Liver (tissue), 3 donors: ENCODE measurements at regions not wholly inside any gene's neighbourhood (a gene's known extent, or its start where the extent isn't known, plus 50 kb on each side); places are given as distances from the start of the nearest gene placed in this dataset.

Source experiments
- CTCF ChIP-seq: fragments of 150-350 bp; IDR thresholded peaks from 2 replicates; pipeline ENCODE4 v1.5.1; 2017; ENCODE audit warnings: improper control_type of control experiment, low read depth, low read length; ENCODE audit not compliant: missing input control
- EGR1 ChIP-seq, 2 donors: IDR thresholded peaks; 2 replicates each; pipeline ENCODE4 v1.6.1; 2016 to 2018; ENCODE audit warnings: antibody characterized with exemption in 2 of 2, low read depth in 2 of 2
- FOXA1 ChIP-seq: IDR thresholded peaks from 2 replicates; pipeline ENCODE4 v1.6.1; 2016; ENCODE audit warnings: antibody characterized with exemption
- GABPA ChIP-seq, 2 donors: IDR thresholded peaks in 1 of 2; conservative IDR thresholded peaks in 1 of 2; 2 replicates each; pipeline ENCODE4 v1.6.1; 2016; ENCODE audit warnings: antibody characterized with exemption in 2 of 2, mild to moderate bottlenecking in 1 of 2, moderate library complexity in 1 of 2
- HNF4A ChIP-seq, 2 donors: conservative IDR thresholded peaks; 2 replicates each; pipeline ENCODE4 v1.6.1; 2016; ENCODE audit warnings: antibody characterized with exemption in 2 of 2, mild to moderate bottlenecking in 2 of 2
- JUND ChIP-seq, 2 donors: IDR thresholded peaks; 2 replicates each; pipeline ENCODE4 v1.6.1; 2016; ENCODE audit warnings: antibody characterized with exemption in 2 of 2
- MAX ChIP-seq: IDR thresholded peaks from 2 replicates; pipeline ENCODE4 v1.6.1; 2016; ENCODE audit warnings: antibody characterized with exemption
- RAD21 ChIP-seq, 2 donors: IDR thresholded peaks; 2 replicates each; pipeline ENCODE4 v1.6.1; 2016; ENCODE audit warnings: antibody characterized with exemption in 2 of 2, mild to moderate bottlenecking in 2 of 2
- REST ChIP-seq: IDR thresholded peaks from 2 replicates; pipeline ENCODE4 v1.6.1; 2016; ENCODE audit warnings: antibody characterized with exemption, mild to moderate bottlenecking
- TAF1 ChIP-seq: conservative IDR thresholded peaks from 2 replicates; pipeline ENCODE4 v1.6.1; 2016; ENCODE audit warnings: antibody characterized with exemption, mild to moderate bottlenecking
- YY1 ChIP-seq: IDR thresholded peaks from 2 replicates; pipeline ENCODE4 v1.6.1; 2016; ENCODE audit warnings: antibody characterized with exemption, mild to moderate bottlenecking
- ZBTB33 ChIP-seq: IDR thresholded peaks from 2 replicates; pipeline ENCODE4 v1.6.1; 2016; ENCODE audit warnings: antibody characterized with exemption
- donor health status: healthy.
- donor health status: healthy.

- TF ChIP-seq MAX (no peak), YY1 (no peak), JUND (IDR thresholded peaks at IDR 0.05) (no peak), CTCF (no peak), EGR1 (IDR thresholded peaks at IDR 0.05; ENCODE audit: low read depth in 2 of 2) (no peak), HNF4A (conservative IDR thresholded peaks at IDR 0.05) (no peak), TAF1 (no peak), GABPA (IDR thresholded peaks at IDR 0.05 in 1 of 2, conservative IDR thresholded peaks at IDR 0.05 in 1 of 2) (no peak), FOXA1 (no peak), RAD21 (IDR thresholded peaks at IDR 0.05) (no peak), ZBTB33 (no peak), REST (no peak)
These were observed 167.2 kb upstream of the PPP2R2D start for GRCh38 chr10:131733596-131733995.
